Naive B cell (primary cell): ENCODE measurements at regions not wholly inside any gene's neighbourhood (a gene's known extent, or its start where the extent isn't known, plus 50 kb on each side); places are given as distances from the start of the nearest gene placed in this dataset.

Experiments
- ATAC-seq, 2 donors: fragments of 150-1000 bp; cut with Tn5 transposase; 2 replicates each; pipeline ENCODE4 v1.10.0; 2021; ENCODE audit warnings: low read depth in 2 of 2, mild to moderate bottlenecking in 2 of 2, moderate library complexity in 2 of 2
- DNase-seq: peaks from one replicate; pipeline ENCODE4 v3.0.0; 2022
- H3K27ac Mint-ChIP-seq, 6 donors: one replicate each; pipeline ENCODE4 v1.8.0; 2020 to 2022; ENCODE audit warnings: mild to moderate bottlenecking in 6 of 6, mixed read lengths in 6 of 6, moderate library complexity in 5 of 6, inconsistent platforms in 2 of 6
- H3K27me3 Mint-ChIP-seq, 3 donors: one replicate each; pipeline ENCODE4 v1.8.0; 2021 to 2022; ENCODE audit warnings: mixed read lengths in 3 of 3, mild to moderate bottlenecking in 1 of 3
- H3K36me3 Mint-ChIP-seq, 2 donors: one replicate each; pipeline ENCODE4 v1.8.0; 2020 to 2022; ENCODE audit warnings: mixed read lengths in 2 of 2, inconsistent platforms in 1 of 2, mild to moderate bottlenecking in 1 of 2
- H3K4me1 Mint-ChIP-seq, 3 donors: one replicate each; pipeline ENCODE4 v1.8.0; 2020 to 2022; ENCODE audit warnings: mixed read lengths in 3 of 3, inconsistent platforms in 1 of 3, mild to moderate bottlenecking in 1 of 3, moderate library complexity in 1 of 3
- H3K4me3 Mint-ChIP-seq, 8 donors: one replicate each; pipeline ENCODE4 v1.8.0; 2020 to 2022; ENCODE audit warnings: mild to moderate bottlenecking in 8 of 8, mixed read lengths in 8 of 8, moderate library complexity in 8 of 8, inconsistent platforms in 2 of 8
- H3K9me3 Mint-ChIP-seq, 7 donors: one replicate each; pipeline ENCODE4 v1.8.0; 2020 to 2022; ENCODE audit warnings: mixed read lengths in 7 of 7, mild to moderate bottlenecking in 5 of 7, inconsistent platforms in 2 of 7, moderate library complexity in 1 of 7

DNA sequence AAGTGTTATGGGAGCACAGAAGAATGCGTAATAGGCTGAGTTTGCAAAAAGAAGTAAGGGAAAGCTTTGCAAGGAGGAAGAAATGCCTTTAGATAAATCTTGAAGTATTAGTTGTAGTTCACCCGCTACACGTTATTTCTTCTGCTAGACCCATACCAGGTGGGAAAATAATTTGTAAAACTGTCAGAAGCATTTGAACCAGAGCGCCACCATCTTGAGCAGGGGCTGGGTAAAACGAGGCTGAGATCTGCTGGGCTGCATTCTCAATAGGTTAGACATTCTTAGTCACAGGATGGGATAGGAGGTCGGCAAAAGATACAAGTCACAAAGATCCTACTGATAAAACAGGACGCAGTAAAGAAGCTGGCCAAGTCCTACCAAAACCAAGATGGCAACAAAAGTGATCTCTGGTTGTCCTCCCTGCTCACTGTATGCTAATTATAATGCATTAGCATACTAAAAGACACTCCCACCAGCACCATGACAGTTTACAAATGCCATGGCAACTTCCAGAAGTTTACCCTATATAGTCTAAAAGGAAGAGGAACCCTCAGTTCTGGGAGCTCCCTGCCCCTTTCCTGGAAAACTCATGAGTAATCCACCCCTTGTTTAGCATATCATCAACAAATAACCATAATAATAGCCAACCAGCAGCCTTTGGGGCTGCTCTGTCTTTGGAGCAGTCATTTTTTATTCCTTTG is 50.0 kb upstream of the ZNF280D start:
- no peak for ATAC-seq
- Mint-ChIP-seq H3K4me3 (no peak overlapping the region), H3K4me1 (peaks cover 7 to 9% (median 8%) of the 10 kb centered on the region in 3 donors), H3K27ac (peak overlapping the region in 1 of 6 donors; percentile 23), H3K36me3 (no peaks in the 10 kb centered on the region), H3K27me3 (peaks cover 0 to 7% (median 0%) of the 10 kb centered on the region in 3 donors), H3K9me3 (peaks cover 0 to 13% (median 5%) of the 10 kb centered on the region in 7 donors)
- DNase-seq: no peak
